ENCODE measurements at regions not wholly inside any gene's neighbourhood (a gene's known extent, or its start where the extent isn't known, plus 50 kb on each side); places are given as distances from the start of the nearest gene placed in this dataset.

DNA sequence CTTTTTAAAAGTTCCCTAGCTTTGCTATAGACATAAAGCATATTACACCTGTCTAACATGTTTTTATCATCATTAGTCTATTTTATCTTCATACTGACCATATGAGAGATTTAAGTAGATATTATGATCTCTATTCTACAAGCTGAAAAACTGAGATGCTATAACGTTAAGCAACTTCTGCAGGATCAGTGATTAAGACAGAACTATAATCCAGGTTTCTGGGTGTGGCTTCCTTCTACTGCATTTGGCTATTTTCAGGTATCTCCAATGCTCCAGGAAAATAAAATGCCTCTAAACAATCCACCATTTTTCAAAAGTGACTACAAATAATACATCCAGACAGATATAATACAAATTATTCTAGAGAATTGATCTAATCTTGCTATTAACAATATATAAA is 53.4 kb downstream of the RGS2 start (continued):
- TF ChIP-seq ZMIZ1 (IDR thresholded peaks at IDR 0.05; ENCODE audit: low read depth in 2 of 2, low read length in 2 of 2) = no peak

- TF ChIP-seq, protein P1, sequence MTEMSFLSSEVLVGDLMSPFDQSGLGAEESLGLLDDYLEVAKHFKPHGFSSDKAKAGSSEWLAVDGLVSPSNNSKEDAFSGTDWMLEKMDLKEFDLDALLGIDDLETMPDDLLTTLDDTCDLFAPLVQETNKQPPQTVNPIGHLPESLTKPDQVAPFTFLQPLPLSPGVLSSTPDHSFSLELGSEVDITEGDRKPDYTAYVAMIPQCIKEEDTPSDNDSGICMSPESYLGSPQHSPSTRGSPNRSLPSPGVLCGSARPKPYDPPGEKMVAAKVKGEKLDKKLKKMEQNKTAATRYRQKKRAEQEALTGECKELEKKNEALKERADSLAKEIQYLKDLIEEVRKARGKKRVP (CRISPR knock-in tag; IDR thresholded peaks at IDR 0.05) = no peak
- TF ChIP-seq HEY1 (CRISPR knock-in tag; IDR thresholded peaks at IDR 0.05; ENCODE audit: borderline replicate concordance) (no peak), TCFL5 (CRISPR knock-in tag; conservative IDR thresholded peaks at IDR 0.05) (no peak), ZNF12 (CRISPR knock-in tag; IDR thresholded peaks at IDR 0.05) (no peak), CBX2 (IDR thresholded peaks at IDR 0.05; ENCODE audit: insufficient read depth, low read length, poor library complexity, severe bottlenecking) (no peak), HLTF (IDR thresholded peaks at IDR 0.05) (no peak), NFE2L1 (tag; IDR thresholded peaks at IDR 0.05; ENCODE audit: borderline replicate concordance, low read depth) (no peak), USF2 (CRISPR knock-in tag; IDR thresholded peaks at IDR 0.05) (no peak), COPS2 (conservative IDR thresholded peaks at IDR 0.05) (no peak), RBM34 (IDR thresholded peaks at IDR 0.05; ENCODE audit: borderline replicate concordance, insufficient read depth, low read length) (no peak), POLR2B (IDR thresholded peaks at IDR 0.05; ENCODE audit: low read depth, partially characterized antibody) (no peak)
- DNase-seq (ENCODE audit: extremely low read depth in 1 of 4, low spot score in 3 of 4) (no peak), ATAC-seq (no peak), FAIRE-seq (no peak)
- Histone ChIP-seq H3K4me1 (replicated peaks in 1 of 2; ENCODE audit: control insufficient read depth in 2 of 2, insufficient read depth in 2 of 2, low read length in 2 of 2) (no peaks in the 10 kb centered on the region), H4K20me1 (replicated peaks; ENCODE audit: control insufficient read depth, insufficient read depth, low read length) (no peaks in the 10 kb centered on the region), H3K4me3 (no peak overlapping the region), H3K9me1 (ENCODE audit: control insufficient read depth, insufficient read depth, low read length) (no peaks in the 10 kb centered on the region), H3K9ac (ENCODE audit: insufficient read depth in 1 of 2, low read depth in 2 of 2, low read length in 2 of 2) (no peak overlapping the region), H3K36me3 (ENCODE audit: control insufficient read depth, insufficient read depth, low read length) (no peaks in the 10 kb centered on the region), H3K79me2 (ENCODE audit: control insufficient read depth, insufficient read depth, low read length) (no peaks in the 10 kb centered on the region), H3K27ac (ENCODE audit: extremely low read depth, low read depth, low read length) (no peak overlapping the region), H3K9me3 (replicated peaks; ENCODE audit: control insufficient read depth, insufficient read depth, low read depth, low read length) (no peaks in the 10 kb centered on the region), H3K4me2 (ENCODE audit: insufficient read depth, low read length) (no peak overlapping the region), H3K27me3 (ENCODE audit: control insufficient read depth in 2 of 2, insufficient read depth in 2 of 2, low read length in 2 of 2) (peaks cover 0 to 6% of the 10 kb centered on the region in 2 experiments; a peak in 1 of 5 replicates), H2AFZ (ENCODE audit: low read depth, low read length) (no peak overlapping the region)
- POLR2A ChIA-PET = interaction anchor here (0.8 kb wide), 1 partner anchor 642 kb away, joined by 3 read pairs; no protein-coding TSS in a partner anchor
- no TSS peak for BruUV-seq (replicated peaks)
- in situ Hi-C loops (cut with MboI) (no loop called here), intact Hi-C loops (cut with micrococcal nuclease) (no loop called here)
- WGBS (ENCODE audit: insufficient coverage, low coverage, missing lambda C conversion rate) = 3% methylated on average over 5 of the region's 5 CpGs
- CTCF ChIA-PET (ENCODE audit: low intra/inter-chr PET ratio) = no interaction called here
Measured at GRCh38 chr1:192866241-192866868, 57.5 kb downstream of the RGS2 start.

Data from K562 (cell line).